ENCODE measurements at regions not wholly inside any gene's neighbourhood (a gene's known extent, or its start where the extent isn't known, plus 50 kb on each side); places are given as distances from the start of the nearest gene placed in this dataset.

DNA sequence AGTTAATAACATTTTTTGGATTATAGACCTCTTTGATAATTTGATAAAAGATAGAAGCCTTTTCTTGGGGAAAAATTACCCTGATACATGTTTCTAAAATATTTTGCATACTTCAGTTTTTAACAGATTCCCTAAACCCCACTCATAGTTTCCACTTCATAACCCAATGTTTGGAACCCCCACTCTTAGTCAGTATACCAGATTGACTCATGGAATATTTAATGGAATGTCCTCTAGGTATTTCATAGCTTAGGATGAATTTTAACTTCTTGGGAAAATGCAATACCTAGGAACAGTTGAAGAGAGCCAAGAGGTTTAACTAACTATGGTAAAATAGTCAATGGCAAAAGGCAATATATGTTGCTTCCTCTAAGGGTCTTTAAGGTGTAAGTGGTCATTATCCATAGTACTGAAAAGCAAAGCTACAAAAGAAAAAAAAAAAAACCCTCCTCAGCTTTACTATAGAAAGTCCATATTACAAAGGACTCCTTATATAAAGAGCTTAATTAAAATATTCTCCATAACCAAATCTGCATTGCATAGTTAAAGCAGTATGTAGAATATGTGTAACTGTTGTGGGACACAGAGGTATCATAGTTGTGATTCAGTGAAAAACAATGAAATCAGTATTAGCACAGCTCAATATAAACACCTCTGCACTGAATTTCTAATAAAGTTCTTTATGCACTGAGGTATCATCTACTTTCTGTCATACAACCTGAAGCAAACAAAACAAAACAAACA lies 159.9 kb downstream of the PCDH7 start:
- DNase-seq = no peak

GRCh38 chr4:30881985-30882384 lies 161.8 kb downstream of the PCDH7 start:
- DNase-seq = no peak

- DNase-seq = no peak
Observed at GRCh38 chr4:30882443-30882842, 162.3 kb downstream of the PCDH7 start.

DNA sequence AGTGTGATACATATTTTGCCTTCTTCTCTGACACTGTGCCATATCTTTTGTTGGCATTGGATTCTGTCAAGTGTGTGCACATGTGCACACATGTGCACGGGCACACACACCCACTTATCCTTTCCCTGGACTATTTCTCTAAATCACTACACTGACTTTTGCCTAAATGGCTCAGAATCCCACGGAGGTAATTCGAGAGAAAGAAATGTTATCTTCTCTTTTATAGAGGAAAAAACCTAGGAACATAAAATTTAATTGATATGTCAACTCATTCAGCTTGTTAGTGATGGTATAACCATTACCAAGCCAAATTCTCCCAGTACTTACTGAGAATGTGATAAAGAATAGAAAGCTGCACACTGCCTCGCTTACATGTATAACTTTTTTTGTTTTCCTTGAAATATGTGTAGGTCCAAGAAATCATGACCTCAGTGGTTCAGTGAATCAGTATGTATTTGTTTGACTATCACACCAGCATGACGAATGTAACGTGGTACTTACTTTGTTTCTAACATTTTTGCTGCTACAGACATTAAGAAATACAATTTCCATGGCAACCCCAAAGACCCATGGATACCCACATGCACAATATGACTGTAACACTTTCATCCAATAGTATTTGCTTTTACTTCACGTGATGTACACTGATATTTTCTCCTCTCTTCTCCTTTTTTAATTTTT lies 163.0 kb downstream of the PCDH7 start:
- DNase-seq = no peak

GRCh38 chr4:30901461-30902451 lies 181.6 kb downstream of the PCDH7 start:
- DNase-seq = no peak

- DNase-seq = no peak
Observed at GRCh38 chr4:30903502-30904214, 183.5 kb downstream of the PCDH7 start.

DNA sequence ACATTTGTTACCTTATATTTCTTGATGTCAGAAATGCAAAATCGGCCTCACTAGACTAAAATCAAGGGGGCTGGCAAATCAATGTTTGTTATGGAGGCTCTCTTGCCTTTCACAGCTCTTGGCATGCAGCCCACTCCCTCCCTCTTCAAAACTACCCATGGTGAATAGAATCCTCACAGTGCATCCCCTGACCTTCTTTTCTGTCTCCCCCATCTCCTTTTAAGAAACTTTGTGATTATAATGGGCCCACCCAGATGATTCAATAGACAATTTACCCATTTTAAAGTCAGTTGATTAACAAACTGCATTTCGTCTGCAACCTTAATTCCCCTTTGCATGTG lies 184.0 kb downstream of the PCDH7 start:
- no peak for DNase-seq

- DNase-seq = no peak
Observed at GRCh38 chr4:30904588-30904987, 184.4 kb downstream of the PCDH7 start.

DNA sequence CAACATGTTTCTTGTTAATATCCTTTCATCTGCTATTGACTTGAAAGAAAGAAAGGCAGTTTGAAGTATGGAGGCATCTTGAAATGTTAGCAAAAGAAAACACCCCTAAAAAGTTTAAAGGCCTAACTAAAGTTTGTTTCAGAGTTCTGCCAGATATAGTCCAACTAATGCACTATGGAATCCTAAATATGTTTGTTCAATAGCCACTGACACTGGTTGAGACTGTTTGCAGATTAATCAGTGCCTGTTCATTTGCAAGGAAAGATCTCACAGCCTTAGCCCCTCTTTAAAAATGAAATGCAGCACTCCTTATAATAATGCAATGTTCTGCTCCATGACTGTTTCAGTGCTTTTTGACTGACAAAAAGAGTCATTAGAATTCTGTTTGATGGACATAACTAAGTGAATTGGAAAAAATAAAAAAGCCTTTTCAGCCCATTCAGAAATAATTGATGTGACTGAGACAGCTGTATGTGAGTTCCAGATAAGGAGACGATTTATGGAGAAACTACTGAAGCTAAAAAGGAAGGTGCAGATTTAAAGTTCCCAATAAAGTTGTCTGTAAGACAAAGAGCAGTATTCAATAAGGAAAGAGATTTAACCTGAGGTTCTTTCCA lies 192.0 kb downstream of the PCDH7 start:
- DNase-seq = no peak

GRCh38 chr4:30916337-30917274 lies 196.4 kb downstream of the PCDH7 start:
- no peak for DNase-seq

DNA sequence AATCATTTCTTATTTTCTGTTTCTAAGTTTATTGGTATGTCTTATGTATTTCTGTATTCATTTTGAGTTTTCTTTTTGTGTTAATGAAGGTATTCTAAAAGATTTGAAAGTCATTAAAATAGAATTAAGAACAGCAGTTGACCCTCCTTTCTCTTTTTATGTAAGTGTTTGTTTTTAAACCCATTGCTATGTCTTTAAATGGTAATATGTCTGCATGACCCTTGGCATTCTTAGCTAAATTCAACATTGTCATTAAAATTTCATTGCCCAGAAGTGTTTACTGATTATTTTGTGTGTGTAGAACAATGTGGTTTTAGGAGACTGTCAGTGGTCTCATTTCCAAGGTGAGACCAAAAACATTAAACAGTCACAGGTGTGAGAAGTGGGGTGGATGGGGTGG lies 197.8 kb downstream of the PCDH7 start:
- DNase-seq = no peak

GRCh38 chr4:30919458-30919857 lies 199.3 kb downstream of the PCDH7 start:
- no peak for DNase-seq

- no peak for DNase-seq
Observed at GRCh38 chr4:30920043-30920442, 199.9 kb downstream of the PCDH7 start.

DNA sequence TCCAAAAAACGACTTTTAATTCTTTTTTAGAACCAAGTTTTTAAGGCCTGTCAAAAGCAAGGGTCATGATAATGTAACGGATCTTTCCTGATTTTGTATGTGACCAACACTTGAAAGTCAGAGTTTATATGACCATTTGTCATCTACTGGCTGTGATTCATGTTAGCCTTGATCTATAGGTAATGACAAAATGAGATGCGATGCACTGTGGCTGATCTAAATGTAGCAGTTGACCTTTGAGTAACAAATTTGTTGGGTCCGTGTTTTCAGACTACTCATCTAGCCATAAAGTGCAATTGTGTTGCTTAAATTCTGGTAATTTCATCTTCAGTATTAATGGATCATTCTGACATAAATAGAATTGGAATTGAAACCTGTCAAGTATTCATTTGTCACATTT lies 202.5 kb downstream of the PCDH7 start:
- no peak for DNase-seq

GRCh38 chr4:30924495-30924894 lies 204.3 kb downstream of the PCDH7 start:
- DNase-seq = no peak

DNA sequence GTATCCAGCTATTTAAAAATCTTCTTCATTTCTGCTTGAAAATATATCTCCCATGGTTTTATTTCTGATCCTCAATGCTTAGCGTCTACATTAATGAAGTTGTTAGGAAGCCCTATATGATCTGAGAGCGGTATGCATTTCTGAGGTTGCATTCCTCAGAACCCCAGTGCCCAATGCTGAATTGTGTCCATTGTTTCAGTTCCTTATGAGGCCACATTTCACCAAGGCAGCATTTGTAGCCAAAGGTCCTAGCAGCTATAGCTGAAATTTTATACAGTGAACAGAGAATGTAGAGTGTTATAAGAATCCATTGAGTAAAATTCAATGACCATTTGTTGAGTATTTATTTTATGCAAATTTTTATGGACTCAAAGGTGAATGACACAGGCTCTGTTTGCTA lies 209.5 kb downstream of the PCDH7 start:
- no peak for DNase-seq

DNA sequence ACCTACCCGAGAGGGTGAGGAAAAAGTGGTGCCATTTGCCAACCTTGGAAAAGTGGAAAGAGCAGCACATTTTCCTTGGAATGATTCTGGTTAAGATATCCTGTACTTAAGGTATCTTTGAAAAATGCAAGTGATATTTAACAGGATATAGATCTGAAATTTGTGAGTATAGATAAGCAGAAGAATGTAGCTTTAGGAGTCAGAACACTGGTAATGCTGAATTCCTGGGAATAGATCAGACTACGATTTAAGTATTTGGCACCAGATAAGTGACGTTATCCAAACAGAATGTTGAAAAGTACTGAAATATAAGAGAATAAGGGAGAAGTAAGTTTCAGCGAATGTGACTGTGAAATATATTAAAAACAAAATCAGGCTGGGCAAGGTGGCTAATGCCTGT lies 210.1 kb downstream of the PCDH7 start:
- DNase-seq = no peak

DNA sequence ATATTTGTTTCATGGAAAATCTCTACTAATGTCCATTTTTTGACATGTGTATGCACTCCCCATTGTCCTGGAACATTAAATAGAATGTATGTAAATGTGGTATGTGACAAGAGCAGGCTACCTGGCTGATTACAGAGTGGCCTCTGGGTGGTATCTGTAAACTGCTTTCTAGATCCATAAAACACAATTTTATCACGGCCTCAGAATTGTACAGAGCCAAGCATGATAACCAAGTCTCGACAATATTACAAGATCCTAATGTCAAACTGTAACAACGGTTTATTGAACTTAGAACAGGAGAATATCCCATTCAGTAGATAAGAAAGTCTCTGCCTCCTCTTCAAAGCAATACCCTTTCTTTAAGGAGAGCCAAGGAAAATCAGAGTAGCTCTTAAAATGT lies 212.4 kb downstream of the PCDH7 start:
- no peak for DNase-seq

DNA sequence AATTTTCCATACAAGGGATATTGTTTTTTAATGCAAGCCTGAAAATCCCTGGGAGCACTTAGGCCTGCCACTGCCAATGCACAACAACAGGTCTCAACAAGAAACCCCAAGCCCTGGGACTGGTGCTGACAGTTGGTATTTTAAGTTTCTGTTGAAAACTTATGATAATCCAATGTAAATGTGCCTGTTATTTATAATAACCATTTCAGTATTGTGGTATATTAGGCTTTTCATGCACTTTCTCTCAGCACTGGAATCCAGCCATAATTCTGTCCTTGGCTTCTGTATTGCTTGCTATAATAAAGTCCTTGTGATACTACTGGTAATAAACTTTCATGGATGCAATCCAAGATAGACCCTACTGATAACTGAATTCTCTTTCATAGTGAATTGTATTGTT lies 218.9 kb downstream of the PCDH7 start:
- no peak for DNase-seq

DNA sequence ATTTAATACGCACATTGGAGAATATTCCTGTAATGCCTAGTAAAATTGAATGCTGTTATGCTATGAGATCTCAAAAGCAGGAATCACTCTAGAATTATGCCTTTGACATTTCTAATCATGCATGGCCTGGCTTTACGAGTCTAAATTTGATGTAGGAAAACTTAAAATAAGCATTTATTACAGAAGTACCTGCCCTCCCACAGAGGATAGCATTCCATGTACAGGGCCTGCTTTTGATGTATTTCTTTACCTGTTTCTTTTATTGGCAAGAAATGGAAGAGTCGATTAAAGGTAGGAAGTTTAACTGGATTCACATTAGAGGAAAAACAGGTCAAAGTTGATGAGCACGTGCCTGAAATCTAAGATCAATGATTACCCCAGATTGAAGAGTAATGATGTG lies 219.5 kb downstream of the PCDH7 start:
- DNase-seq = no peak

DNA sequence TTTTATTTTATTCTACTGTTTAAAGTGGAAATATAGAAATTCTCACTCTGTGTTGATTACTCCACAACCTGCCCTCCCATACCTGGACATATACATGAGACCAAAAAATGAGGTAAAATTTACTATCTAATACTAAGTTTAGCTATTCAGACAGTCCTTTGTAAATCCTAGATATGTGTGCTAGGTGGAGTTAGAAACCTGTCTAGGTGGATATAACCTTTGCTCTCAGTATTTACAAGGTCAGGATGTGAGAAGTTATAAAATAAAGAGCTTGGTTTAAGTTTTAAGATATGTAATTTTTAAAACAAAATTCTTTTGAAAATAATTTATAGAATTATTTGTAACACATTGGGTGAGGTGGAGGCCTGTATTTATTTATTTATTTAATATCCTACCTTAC lies 221.5 kb downstream of the PCDH7 start:
- no peak for DNase-seq

Measured in NCI-H774 (cell line).